ENCODE measurements at regions not wholly inside any gene's neighbourhood (a gene's known extent, or its start where the extent isn't known, plus 50 kb on each side); places are given as distances from the start of the nearest gene placed in this dataset.

DNA sequence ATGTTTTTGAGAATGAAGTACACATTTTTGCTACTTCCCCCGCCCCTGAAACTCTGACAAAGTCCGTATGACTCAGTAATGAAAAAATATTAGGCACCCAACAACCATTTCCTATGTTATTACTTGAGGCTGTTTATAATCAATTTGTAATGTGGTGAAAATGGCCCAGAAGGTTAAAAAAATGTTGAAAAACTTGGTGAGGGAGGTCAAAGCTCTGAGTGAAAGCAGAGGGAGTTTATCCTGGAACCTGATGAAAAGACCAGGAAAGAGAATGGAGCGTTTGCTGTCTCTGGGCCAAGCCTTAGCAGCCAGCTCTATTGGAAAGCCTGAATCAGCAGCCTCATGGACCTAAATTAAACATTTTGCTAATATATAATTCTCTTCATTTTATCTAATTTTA, 367.7 kb upstream of the NEGR1 start:
- TF ChIP-seq, protein P1, sequence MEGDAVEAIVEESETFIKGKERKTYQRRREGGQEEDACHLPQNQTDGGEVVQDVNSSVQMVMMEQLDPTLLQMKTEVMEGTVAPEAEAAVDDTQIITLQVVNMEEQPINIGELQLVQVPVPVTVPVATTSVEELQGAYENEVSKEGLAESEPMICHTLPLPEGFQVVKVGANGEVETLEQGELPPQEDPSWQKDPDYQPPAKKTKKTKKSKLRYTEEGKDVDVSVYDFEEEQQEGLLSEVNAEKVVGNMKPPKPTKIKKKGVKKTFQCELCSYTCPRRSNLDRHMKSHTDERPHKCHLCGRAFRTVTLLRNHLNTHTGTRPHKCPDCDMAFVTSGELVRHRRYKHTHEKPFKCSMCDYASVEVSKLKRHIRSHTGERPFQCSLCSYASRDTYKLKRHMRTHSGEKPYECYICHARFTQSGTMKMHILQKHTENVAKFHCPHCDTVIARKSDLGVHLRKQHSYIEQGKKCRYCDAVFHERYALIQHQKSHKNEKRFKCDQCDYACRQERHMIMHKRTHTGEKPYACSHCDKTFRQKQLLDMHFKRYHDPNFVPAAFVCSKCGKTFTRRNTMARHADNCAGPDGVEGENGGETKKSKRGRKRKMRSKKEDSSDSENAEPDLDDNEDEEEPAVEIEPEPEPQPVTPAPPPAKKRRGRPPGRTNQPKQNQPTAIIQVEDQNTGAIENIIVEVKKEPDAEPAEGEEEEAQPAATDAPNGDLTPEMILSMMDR (IDR thresholded peaks at IDR 0.05): no peak
- no peak for TF ChIP-seq POLR2A (IDR thresholded peaks at IDR 0.05)

Data from uterus (tissue), 2 donors.